22Rv1 (cell line): ENCODE measurements at regions not wholly inside any gene's neighbourhood (a gene's known extent, or its start where the extent isn't known, plus 50 kb on each side); places are given as distances from the start of the nearest gene placed in this dataset.

Experiments
- CTCF ChIP-seq: fragments of 450-650 bp; IDR thresholded peaks from 2 replicates; pipeline ENCODE4 v1.5.1; 2017; ENCODE audit warnings: mild to moderate bottlenecking
- ZFX ChIP-seq: fragments of 450-650 bp; IDR thresholded peaks from 2 replicates; pipeline ENCODE4 v1.6.1; 2017; ENCODE audit warnings: antibody characterized with exemption, borderline replicate concordance

- no peak for TF ChIP-seq CTCF
- TF ChIP-seq ZFX = no peak
Observed at GRCh38 chrX:125402807-125403206, 83.1 kb downstream of the TEX13C start.
